Thoracic aorta (tissue), 2 donors: ENCODE measurements at regions not wholly inside any gene's neighbourhood (a gene's known extent, or its start where the extent isn't known, plus 50 kb on each side); places are given as distances from the start of the nearest gene placed in this dataset.

Experiments used
- ATAC-seq: fragments of 150-250 bp; one replicate; pipeline ENCODE4 v1.8.0; 2017; ENCODE audit warnings: low read depth; ENCODE audit not compliant: insufficient number of reproducible peaks, low FRiP score
- DNase-seq: peaks from one replicate; pipeline ENCODE4 v3.0.0-alpha.2; 2020; ENCODE audit warnings: low spot score
- H3K27ac ChIP-seq, 2 donors: fragments of 200-600 bp; sonication (generic); 1 replicate in 1 of 2; 2 replicates in 1 of 2; pipeline ENCODE4 v1.5.1; 2016; ENCODE audit warnings: mild to moderate bottlenecking in 2 of 2, moderate library complexity in 2 of 2
- H3K27me3 ChIP-seq: fragments of 200-600 bp; sonication (generic); replicated peaks from 2 replicates; pipeline ENCODE4 v1.6.0; 2016; ENCODE audit warnings: mild to moderate bottlenecking; ENCODE audit not compliant: insufficient read depth
- H3K36me3 ChIP-seq: fragments of 200-600 bp; sonication (generic); one replicate; pipeline ENCODE4 v1.5.1; 2016
- H3K4me1 ChIP-seq, 2 donors: fragments of 200-600 bp; sonication (generic); 1 replicate in 1 of 2; 2 replicates in 1 of 2; pipeline versions ENCODE4 v1.5.1 to v1.6.0; 2016; ENCODE audit warnings: low read depth in 2 of 2, mild to moderate bottlenecking in 1 of 2; ENCODE audit not compliant: control insufficient read depth in 1 of 2
- H3K4me3 ChIP-seq: fragments of 200-600 bp; sonication (generic); 2 replicates; pipeline ENCODE4 v1.5.1; 2016; ENCODE audit warnings: mild to moderate bottlenecking
- H3K9me3 ChIP-seq: fragments of 200-600 bp; sonication (generic); 2 replicates; pipeline ENCODE4 v1.5.1; 2016
- TF ChIP-seq, protein P1 (sequence below): fragments of 200-600 bp; sonication (generic); IDR thresholded peaks from one replicate; pipeline ENCODE4 v1.5.1; 2019; ENCODE audit warnings: antibody characterized with exemption

DNA sequence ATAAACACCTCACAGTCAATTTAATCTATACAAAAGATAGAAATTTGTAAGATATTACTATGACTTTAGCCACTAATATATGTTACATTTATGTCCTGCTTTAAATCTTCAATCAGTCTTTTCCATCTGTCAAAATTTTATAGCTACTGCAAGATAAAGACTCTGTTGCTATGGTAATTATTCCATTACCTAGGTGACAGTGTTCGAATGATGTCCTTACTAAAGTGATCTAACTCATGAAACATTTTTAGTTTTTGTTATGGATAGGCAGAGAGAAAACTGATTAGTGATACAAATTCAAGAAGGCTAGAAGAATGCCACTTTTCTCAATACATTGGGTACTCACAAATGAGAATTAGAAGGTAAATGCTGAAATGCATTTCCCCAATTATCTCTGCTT lies 359.9 kb upstream of the FSHR start:
- TF ChIP-seq, protein P1, sequence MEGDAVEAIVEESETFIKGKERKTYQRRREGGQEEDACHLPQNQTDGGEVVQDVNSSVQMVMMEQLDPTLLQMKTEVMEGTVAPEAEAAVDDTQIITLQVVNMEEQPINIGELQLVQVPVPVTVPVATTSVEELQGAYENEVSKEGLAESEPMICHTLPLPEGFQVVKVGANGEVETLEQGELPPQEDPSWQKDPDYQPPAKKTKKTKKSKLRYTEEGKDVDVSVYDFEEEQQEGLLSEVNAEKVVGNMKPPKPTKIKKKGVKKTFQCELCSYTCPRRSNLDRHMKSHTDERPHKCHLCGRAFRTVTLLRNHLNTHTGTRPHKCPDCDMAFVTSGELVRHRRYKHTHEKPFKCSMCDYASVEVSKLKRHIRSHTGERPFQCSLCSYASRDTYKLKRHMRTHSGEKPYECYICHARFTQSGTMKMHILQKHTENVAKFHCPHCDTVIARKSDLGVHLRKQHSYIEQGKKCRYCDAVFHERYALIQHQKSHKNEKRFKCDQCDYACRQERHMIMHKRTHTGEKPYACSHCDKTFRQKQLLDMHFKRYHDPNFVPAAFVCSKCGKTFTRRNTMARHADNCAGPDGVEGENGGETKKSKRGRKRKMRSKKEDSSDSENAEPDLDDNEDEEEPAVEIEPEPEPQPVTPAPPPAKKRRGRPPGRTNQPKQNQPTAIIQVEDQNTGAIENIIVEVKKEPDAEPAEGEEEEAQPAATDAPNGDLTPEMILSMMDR = no peak
- no peaks in the 10 kb centered on the region for H3K4me1 ChIP-seq
- no peaks in the 10 kb centered on the region for H3K27me3 ChIP-seq
- no peaks in the 10 kb centered on the region for H3K36me3 ChIP-seq
- ATAC-seq = no peak
- no peak overlapping the region for H3K27ac ChIP-seq
- no peaks in the 10 kb centered on the region for H3K9me3 ChIP-seq
- DNase-seq = no peak
- no peak overlapping the region for H3K4me3 ChIP-seq

DNA sequence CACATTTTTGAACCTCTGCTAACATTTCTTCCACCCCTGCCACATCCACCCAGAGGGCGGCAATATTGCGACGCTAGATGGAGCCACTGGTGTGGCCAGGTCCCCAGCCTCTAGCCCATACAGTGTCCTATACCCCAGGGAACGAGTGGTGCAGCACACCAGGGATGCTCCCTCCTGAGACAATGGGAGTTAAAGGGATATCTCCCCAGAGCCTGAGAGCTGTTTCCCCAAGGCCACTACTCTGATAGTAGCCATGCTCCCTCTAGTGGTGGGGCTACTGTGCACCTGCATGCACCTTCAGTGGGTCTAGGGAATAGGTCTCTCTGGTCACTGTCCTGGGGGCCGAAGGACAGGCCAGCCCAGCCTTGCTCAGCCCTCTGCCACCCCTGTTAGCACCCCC lies 336.4 kb upstream of the FSHR start:
- no peak for ATAC-seq
- DNase-seq = no peak
- Histone ChIP-seq H3K36me3 (no peaks in the 10 kb centered on the region), H3K4me3 (no peak overlapping the region), H3K27me3 (no peaks in the 10 kb centered on the region), H3K9me3 (no peaks in the 10 kb centered on the region), H3K27ac (no peak overlapping the region), H3K4me1 (no peaks in the 10 kb centered on the region)
- TF ChIP-seq, protein P1 = no peak

DNA sequence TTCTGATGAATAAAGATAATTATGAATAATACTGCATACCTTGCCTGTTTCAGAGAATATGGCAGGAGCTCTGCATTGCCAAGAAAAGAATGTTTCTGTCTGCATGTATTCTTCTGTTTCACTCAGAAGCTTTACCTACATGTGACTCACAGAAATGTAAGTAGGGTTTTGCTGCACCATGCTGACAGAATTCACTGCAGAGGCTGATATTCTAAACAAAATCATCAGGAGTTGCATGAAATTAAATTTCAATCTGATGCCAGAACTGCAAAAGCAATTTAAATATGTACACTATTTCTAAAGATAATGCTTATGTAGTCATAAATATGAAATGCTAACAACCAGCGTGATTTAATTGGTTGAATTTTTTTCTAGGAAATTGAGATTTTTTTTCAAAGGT lies 332.8 kb upstream of the FSHR start:
- DNase-seq = no peak
- Histone ChIP-seq H3K27ac (no peak overlapping the region), H3K27me3 (no peaks in the 10 kb centered on the region), H3K36me3 (no peaks in the 10 kb centered on the region), H3K4me3 (no peak overlapping the region), H3K9me3 (no peaks in the 10 kb centered on the region), H3K4me1 (no peaks in the 10 kb centered on the region)
- TF ChIP-seq, protein P1 = no peak
- ATAC-seq = no peak

DNA sequence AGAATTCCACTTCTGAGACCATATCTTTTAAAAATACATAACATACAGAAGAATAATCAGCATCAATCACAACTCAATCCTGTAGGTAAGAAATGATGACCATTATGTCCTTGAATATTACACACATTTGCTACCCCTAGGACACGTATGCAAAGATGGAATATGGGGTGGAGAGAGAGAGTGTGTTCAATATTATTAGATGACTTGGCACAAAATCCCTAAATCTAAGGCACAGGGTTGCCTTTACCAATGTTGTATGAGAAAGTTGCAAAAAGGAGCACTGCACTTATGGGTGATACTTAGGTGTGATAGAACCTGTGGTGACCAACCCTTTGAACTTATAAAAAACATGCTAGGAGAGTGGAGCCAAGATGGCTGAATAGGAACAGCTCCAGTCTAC lies 326.2 kb upstream of the FSHR start:
- no peak for ATAC-seq
- Histone ChIP-seq H3K4me3 (no peak overlapping the region), H3K36me3 (no peaks in the 10 kb centered on the region), H3K27ac (no peak overlapping the region), H3K9me3 (no peaks in the 10 kb centered on the region), H3K4me1 (no peaks in the 10 kb centered on the region), H3K27me3 (no peaks in the 10 kb centered on the region)
- TF ChIP-seq, protein P1 = no peak
- DNase-seq = no peak

DNA sequence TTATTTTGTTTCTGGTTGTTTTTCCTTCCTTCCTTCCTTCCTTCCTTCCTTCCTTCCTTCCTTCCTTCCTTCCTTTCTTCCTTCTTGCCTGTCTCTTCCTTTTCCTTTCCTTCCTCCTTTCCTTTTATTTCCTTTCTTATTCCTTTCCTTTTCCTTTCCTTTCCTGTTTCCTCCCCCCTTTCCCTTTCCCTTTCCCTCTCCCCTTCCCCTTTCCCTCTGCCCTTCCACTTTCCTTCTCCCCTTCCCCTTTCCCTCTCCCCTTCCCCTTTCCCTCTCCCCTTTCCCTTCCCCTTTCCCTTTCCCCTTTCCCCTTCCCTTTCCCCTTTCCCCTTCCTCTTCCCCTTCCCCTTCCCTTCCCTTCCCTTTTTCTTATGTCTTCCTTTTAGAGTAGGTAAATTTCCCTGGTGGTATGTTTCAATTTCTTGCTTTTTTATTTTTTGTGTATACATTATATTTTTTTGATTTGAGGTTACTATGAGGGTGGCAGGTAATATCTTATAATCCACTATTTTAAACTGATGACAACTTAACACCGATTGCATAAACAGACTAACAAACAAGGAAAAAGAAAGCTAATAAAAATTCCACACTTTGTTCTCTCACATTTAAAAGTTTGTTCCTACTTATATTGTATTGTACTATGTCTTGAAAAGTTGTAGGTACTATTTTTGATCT lies 311.0 kb upstream of the FSHR start:
- Histone ChIP-seq H3K36me3 (no peaks in the 10 kb centered on the region), H3K9me3 (no peaks in the 10 kb centered on the region), H3K27me3 (no peaks in the 10 kb centered on the region), H3K27ac (no peak overlapping the region), H3K4me1 (no peaks in the 10 kb centered on the region), H3K4me3 (no peak overlapping the region)
- no peak for DNase-seq
- TF ChIP-seq, protein P1 = no peak
- ATAC-seq = no peak
